DMS153 treated with DMSO at 0.1 percent for 48 hours (cell line): ENCODE measurements at regions not wholly inside any gene's neighbourhood (a gene's known extent, or its start where the extent isn't known, plus 50 kb on each side); places are given as distances from the start of the nearest gene placed in this dataset.

Experiments
- DNase-seq: peaks from one replicate; lab custom pipeline; 2025; ENCODE audit not compliant: unreplicated experiment; lab: John Stamatoyannopoulos, UW

DNA sequence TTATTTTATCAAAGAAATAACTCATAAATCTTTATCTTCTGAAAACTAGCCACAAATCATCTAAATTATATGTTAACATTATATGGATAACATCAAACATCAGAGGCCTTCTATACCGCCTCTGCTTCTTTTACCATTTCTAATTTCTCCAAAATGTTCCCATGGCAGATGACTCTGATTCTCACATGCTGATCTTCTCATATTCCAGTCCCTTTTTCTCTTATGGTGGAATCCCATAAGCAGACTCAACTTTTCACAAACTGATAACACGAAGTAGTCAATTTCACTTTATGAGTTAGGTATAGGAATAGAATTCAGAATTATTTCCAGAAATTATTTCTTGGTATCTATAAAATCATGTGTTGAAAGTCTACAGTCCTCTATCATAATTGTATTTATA is 212.3 kb downstream of the ENC1 start:
- no peak for DNase-seq

DNA sequence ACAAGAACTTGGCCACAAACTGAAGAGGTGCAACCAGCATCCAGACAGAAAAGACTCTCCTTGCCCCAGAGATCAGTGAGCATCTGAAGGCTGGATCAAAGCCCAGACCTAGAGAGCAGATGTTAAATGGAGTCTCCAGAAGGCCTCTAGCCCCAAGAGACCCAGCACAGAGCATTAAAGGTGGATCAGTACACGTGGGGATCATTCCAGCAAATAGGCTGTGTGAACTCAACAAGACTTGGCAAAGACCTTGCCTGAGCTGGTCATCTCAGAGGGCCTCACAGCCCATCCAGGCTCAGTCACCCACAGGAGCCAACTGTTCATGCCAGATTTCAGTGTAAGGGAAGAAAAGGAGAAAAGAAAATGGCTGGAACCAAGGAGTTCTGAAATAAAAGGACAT is 214.0 kb downstream of the ENC1 start:
- DNase-seq: no peak

GRCh38 chr5:74424162-74424868 is 216.2 kb downstream of the ENC1 start:
- DNase-seq: no peak

GRCh38 chr5:74423383-74423782 is 217.1 kb downstream of the ENC1 start:
- no peak for DNase-seq

DNA sequence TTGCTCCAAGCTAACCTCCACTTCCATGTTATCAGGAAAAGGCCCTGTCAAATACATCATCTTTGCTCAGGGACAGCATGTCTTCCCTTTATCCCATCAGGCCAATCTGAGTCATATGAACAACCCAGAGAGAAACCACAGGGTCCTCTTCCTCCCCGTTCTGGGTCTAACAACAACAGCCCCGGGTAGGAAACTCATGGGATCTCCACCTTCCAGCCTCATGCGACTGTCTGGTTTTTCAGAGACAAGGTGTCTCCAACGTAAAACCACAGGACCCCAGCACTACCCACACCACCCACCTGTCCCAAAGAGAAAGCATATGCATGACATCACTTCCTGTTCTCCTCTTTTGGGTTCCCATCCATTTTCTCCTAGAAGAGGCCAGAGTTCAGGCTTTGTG is 217.9 kb downstream of the ENC1 start:
- no peak for DNase-seq

DNA sequence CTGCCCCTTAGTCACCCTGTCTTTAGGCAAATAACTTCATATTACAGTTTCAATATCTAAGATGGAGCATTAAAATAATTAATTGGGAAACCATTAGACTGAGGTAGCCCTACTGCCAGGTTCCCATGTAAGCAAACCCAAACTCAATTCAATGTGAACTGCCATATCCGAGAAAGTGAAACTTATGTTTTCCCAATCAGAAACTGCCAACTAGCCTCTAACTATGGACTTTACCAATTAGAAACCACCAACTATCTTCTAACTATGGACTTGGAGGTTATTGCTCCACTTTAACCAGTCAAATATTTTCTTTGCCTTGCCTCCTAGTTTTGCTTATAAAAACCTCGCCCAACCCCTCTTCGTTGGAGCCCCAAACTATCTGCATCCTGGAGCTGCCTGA is 218.5 kb downstream of the ENC1 start:
- DNase-seq: no peak

DNA sequence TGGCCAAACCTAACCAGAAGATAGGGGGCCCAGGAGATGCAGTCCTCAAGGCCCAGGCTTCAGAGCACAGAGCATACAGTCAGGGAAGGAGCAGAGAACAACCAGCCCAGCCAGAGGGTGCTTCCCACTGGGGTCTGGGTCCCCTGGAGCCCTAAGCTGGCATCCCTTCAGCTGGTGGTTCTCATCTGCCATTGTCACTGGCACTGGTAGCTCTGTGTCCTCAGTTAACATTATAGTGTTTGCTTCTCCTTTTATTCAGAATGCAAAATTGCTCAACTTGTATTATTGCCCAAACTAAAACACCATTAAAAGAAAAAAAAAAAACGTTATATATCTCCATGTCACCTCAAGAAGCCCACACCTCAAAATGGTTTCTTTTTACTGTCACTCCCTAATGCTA is 219.2 kb downstream of the ENC1 start:
- DNase-seq: no peak

GRCh38 chr5:74420947-74421346 is 219.6 kb downstream of the ENC1 start:
- DNase-seq: no peak

GRCh38 chr5:74420220-74420619 is 220.3 kb downstream of the ENC1 start:
- DNase-seq: no peak

DNA sequence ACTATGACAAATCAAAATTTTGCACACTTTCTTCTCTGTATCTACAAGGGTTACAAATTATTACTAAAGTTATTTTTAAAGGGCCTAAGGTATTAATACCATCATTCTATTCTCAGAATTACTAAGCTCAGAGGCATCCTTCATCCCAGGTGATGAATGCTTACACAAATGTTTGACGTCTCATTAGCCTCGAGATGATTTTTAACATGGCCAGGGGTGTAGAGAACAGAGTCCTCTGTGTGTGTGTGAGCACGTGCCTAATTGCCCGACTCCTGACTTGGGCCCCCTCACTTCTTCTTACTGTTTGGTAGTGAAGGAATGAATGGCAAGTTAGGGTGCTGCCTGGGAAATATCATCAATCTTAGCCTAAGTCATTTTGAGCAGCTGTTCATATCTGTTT is 221.1 kb downstream of the ENC1 start:
- DNase-seq: no peak

- no peak for DNase-seq
These were observed 221.8 kb downstream of the ENC1 start for GRCh38 chr5:74418709-74419108.

GRCh38 chr5:74418261-74418660 is 222.3 kb downstream of the ENC1 start:
- DNase-seq: no peak

DNA sequence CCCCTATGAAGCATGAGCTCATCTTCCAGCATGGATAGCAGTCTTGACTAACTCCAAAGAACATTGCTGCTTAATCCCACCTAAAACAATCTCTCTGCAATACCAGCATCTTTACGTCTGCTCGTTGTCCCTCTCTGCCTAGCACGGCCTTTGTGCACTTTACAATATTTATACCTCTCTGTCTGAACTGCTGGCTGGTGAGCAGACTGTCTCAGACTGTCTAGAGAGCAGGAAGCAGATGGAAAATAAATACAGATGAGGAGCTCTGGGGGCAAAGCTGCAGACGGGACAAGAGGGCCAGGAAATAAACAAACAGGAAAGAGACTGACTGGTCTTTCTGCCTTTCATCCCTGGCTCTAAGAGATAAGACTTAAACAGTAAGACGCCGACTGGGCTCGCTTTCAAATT is 224.8 kb downstream of the ENC1 start:
- DNase-seq: peak; percentile 28

- no peak for DNase-seq
These were observed 226.3 kb downstream of the ENC1 start for GRCh38 chr5:74414228-74414627.

GRCh38 chr5:74413403-74414048 is 227.0 kb downstream of the ENC1 start:
- no peak for DNase-seq

- DNase-seq: no peak
These were observed 228.5 kb downstream of the ENC1 start for GRCh38 chr5:74412066-74412465.

- DNase-seq: no peak
These were observed 230.8 kb downstream of the ENC1 start for GRCh38 chr5:74409712-74410111.

DNA sequence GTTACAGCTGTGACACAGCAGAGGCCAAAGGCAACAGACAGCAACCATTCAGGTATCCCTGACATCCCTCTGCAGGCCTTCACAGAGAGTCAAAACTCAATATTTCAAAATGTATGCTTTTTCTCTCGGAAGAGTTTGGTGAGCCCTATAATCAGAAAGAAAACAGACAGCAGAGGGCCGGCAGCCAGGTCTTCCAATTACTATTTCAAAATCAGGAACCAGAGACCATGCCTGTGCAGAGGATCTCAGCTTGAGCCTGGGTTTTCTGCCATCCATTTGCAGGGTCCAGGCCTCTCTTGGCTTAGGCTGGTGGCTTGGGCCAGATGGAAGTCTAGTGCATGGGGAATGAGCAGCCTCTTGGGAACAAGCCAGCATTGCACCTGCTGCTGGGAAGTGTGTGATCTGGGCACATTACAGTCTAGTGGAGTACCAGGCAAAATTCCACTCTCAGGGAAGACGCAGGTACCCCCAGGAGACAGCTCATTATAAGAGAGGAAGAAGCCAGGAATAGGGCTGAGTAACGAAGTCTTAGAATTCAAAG is 231.3 kb downstream of the ENC1 start:
- no peak for DNase-seq

GRCh38 chr5:74408150-74409043 is 232.1 kb downstream of the ENC1 start:
- peak; percentile 40 for DNase-seq

- no peak for DNase-seq
These were observed 232.8 kb downstream of the ENC1 start for GRCh38 chr5:74407701-74408100.

- no peak for DNase-seq
These were observed 233.7 kb downstream of the ENC1 start for GRCh38 chr5:74406844-74407243.

GRCh38 chr5:74405593-74405992 is 234.9 kb downstream of the ENC1 start:
- no peak for DNase-seq
